Thyroid gland (tissue), 4 donors: ENCODE measurements at regions not wholly inside any gene's neighbourhood (a gene's known extent, or its start where the extent isn't known, plus 50 kb on each side); places are given as distances from the start of the nearest gene placed in this dataset.

ENCODE experiments used
- DNase-seq, 2 donors: peaks; one replicate each; pipeline ENCODE4 v3.0.0-alpha.2; 2019
- H3K27ac ChIP-seq, 3 donors: fragments of 200-600 bp; sonication (generic); 1 replicate in 2 of 3; 2 replicates in 1 of 3; pipeline ENCODE4 v1.5.1; 2016 to 2019; ENCODE audit warnings: mild to moderate bottlenecking in 1 of 3, moderate library complexity in 1 of 3
- H3K27me3 ChIP-seq: fragments of 200-600 bp; sonication (generic); one replicate; pipeline ENCODE4 v1.5.1; 2019
- H3K36me3 ChIP-seq, 2 donors: fragments of 200-600 bp; sonication (generic); one replicate each; pipeline ENCODE4 v1.5.1; 2016 to 2019
- H3K4me1 ChIP-seq, 2 donors: fragments of 200-600 bp; sonication (generic); one replicate each; pipeline ENCODE4 v1.5.1; 2017 to 2019
- H3K4me3 ChIP-seq, 3 donors: fragments of 200-600 bp; sonication (generic); replicated peaks in 1 of 3; 1 replicate in 2 of 3; 2 replicates in 1 of 3; pipeline ENCODE4 v1.5.1; 2016; ENCODE audit warnings: mild to moderate bottlenecking in 1 of 3
- H3K9me3 ChIP-seq: fragments of 200-600 bp; sonication (generic); one replicate; pipeline ENCODE4 v1.5.1; 2017
- POLR2A ChIP-seq, 2 donors: fragments of 450-650 bp; IDR thresholded peaks; one replicate each; pipeline ENCODE4 v1.6.1; 2017; ENCODE audit warnings: antibody characterized with exemption in 2 of 2, mild to moderate bottlenecking in 2 of 2, moderate library complexity in 1 of 2
- WGBS, 2 donors: methylation state at CpG; one replicate each; pipeline ENCODE4 v1.1.5; 2017; 5-methylcytosine and 5-hydroxymethylcytosine counted together
- intact Hi-C: fragments of 100-400 bp; cut with DNase I; formaldehyde crosslinking; loops from one replicate; pipeline ENCODE4 v1.15.1; 2023
- TF ChIP-seq, protein P1 (sequence below), 6 experiments: fragments of 200-600 bp in 3 of 6; fragments of 450-650 bp in 3 of 6; sonication (generic) in 3 of 6; IDR thresholded peaks; one replicate each; pipeline ENCODE4 v1.5.1; 2016 to 2019; ENCODE audit warnings: antibody characterized with exemption in 6 of 6, mild to moderate bottlenecking in 2 of 6, inconsistent platforms in 1 of 6, moderate library complexity in 1 of 6

DNA sequence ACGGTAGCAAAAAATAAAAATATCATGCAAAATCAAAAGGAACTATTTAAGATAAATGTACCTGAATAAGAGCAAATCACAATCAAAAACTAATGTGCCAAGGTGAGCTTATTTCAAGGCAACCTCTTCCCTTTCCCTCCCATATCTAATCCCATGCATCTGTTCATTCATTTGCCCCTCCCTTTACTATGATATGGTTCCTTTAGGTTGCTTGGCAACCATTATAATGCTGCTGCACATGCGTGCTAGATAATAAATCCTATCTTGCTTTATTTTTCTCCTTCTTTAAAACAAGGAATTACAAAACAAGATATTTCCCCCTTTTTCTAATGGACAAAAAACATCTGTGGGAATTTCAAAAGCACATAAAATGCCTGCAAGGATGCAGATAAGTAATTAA lies 318.2 kb upstream of the POU3F2 start:
- H3K27ac ChIP-seq: no peak overlapping the region
- no peak for DNase-seq
- H3K27me3 ChIP-seq: no peaks in the 10 kb centered on the region
- no peak overlapping the region for H3K4me3 ChIP-seq
- intact Hi-C loops: no loop called here
- H3K9me3 ChIP-seq: no peaks in the 10 kb centered on the region
- H3K36me3 ChIP-seq: no peaks in the 10 kb centered on the region
- H3K4me1 ChIP-seq: no peaks in the 10 kb centered on the region
- TF ChIP-seq, protein P1, sequence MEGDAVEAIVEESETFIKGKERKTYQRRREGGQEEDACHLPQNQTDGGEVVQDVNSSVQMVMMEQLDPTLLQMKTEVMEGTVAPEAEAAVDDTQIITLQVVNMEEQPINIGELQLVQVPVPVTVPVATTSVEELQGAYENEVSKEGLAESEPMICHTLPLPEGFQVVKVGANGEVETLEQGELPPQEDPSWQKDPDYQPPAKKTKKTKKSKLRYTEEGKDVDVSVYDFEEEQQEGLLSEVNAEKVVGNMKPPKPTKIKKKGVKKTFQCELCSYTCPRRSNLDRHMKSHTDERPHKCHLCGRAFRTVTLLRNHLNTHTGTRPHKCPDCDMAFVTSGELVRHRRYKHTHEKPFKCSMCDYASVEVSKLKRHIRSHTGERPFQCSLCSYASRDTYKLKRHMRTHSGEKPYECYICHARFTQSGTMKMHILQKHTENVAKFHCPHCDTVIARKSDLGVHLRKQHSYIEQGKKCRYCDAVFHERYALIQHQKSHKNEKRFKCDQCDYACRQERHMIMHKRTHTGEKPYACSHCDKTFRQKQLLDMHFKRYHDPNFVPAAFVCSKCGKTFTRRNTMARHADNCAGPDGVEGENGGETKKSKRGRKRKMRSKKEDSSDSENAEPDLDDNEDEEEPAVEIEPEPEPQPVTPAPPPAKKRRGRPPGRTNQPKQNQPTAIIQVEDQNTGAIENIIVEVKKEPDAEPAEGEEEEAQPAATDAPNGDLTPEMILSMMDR (IDR thresholded peaks at IDR 0.05): no peak
- no peak for TF ChIP-seq POLR2A (IDR thresholded peaks at IDR 0.05)
- 74% methylated on average over 2 of the region's 2 CpGs for WGBS, 2 donors

DNA sequence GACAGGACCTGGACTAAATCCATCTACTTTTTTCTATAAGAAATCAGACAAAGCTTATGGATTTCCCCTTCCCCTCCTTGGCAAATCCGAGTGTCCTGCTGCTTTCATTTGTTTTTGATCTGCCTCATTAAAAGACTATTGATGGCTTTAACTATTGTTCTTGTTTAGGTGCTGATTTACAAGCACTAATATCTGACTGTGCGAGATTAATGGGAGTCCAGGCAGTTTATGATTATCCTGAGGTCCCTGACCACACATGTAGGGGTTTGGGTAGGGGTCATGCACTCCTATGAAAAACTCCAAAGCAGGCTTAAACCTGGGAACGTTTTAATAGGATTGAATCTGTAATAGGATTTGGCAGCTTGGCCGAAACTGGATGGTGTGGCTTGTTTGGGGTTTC lies 317.5 kb upstream of the POU3F2 start:
- DNase-seq: no peak
- WGBS, 2 donors: 42 to 46% methylated on average over 4 of the region's 4 CpGs
- TF ChIP-seq POLR2A (IDR thresholded peaks at IDR 0.05): no peak
- TF ChIP-seq, protein P1 (IDR thresholded peaks at IDR 0.05): no peak
- H3K9me3 ChIP-seq: no peaks in the 10 kb centered on the region
- H3K36me3 ChIP-seq: no peaks in the 10 kb centered on the region
- no peak overlapping the region for H3K27ac ChIP-seq
- H3K4me1 ChIP-seq: no peaks in the 10 kb centered on the region
- no peak overlapping the region for H3K4me3 ChIP-seq
- intact Hi-C loops: no loop called here
- no peaks in the 10 kb centered on the region for H3K27me3 ChIP-seq

DNA sequence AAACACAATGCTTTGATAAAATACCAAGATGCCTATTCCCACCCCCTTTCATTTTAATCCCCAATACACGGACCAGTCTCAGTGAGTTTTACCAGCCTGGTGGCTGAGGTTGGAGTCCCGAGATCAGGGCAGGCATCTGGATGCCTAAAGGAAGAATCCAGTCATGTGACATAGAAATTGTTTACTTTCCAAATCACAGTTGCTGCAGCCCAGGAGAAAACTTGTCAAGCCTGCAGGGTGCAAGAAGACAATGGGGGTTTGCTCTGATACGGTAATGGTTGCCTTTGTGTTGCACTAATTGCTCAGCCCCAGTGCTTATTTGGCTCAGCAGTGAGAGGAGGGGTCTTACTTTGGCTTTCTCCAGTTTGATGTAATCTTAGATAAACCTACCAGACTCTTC lies 308.5 kb upstream of the POU3F2 start:
- Histone ChIP-seq H3K9me3 (no peaks in the 10 kb centered on the region), H3K27ac (no peak overlapping the region), H3K4me1 (no peaks in the 10 kb centered on the region), H3K4me3 (no peak overlapping the region), H3K36me3 (no peaks in the 10 kb centered on the region), H3K27me3 (no peaks in the 10 kb centered on the region)
- intact Hi-C loops: no loop called here
- DNase-seq: no peak
- whole genome bisulfite sequencing, 2 donors: 14 to 20% methylated on average over 3 of the region's 3 CpGs
- TF ChIP-seq, protein P1 (IDR thresholded peaks at IDR 0.05): no peak

DNA sequence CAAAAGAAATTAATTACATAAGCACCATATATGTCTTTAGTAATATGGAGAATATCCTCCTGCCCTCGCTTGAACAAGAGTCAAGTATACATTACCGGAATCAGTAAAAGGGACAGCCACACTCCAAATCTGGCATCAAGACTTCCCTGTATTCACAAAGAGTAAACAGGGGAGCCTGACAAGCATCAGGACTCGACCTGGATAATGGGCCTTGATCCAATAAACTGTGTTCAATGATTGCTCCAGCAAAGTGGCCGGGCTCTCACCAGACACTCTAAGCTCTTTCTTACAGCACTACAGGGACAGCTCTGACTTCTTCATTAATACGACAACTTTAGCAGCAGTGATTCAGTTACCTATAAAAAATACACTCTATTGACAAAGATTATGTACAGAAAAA lies 307.9 kb upstream of the POU3F2 start:
- Histone ChIP-seq H3K27ac (no peak overlapping the region), H3K36me3 (no peaks in the 10 kb centered on the region), H3K27me3 (no peaks in the 10 kb centered on the region), H3K4me1 (no peaks in the 10 kb centered on the region), H3K9me3 (no peaks in the 10 kb centered on the region), H3K4me3 (no peak overlapping the region)
- WGBS, 2 donors: 22 to 30% methylated on average over 5 of the region's 5 CpGs
- intact Hi-C loops: no loop called here
- DNase-seq: no peak
- TF ChIP-seq POLR2A (IDR thresholded peaks at IDR 0.05): no peak
- TF ChIP-seq, protein P1 (IDR thresholded peaks at IDR 0.05): no peak

DNA sequence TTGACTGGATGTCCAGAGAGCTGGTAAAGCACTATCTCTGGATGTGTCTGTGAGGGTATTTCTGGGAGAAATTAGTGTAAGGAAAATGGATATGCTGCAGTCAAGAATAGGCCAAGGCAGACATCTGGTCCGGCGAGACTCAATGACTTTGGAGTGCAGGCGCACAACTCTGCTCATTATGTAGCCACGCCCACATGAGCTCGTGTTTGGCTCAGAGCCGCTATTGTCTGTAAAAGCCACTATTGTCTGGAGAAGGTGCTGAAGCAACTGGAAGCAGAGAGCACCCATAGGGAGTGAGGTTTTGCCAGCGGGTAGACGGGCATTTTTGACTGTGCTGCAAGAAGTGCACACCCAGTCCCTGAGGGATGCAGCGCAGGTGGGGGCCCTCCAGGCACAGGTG lies 305.0 kb upstream of the POU3F2 start:
- no peaks in the 10 kb centered on the region for H3K9me3 ChIP-seq
- TF ChIP-seq, protein P1 (IDR thresholded peaks at IDR 0.05): no peak
- TF ChIP-seq POLR2A (IDR thresholded peaks at IDR 0.05): no peak
- no peaks in the 10 kb centered on the region for H3K27me3 ChIP-seq
- no peak for DNase-seq
- 89% methylated on average over 9 of the region's 9 CpGs for WGBS, 2 donors
- no peaks in the 10 kb centered on the region for H3K4me1 ChIP-seq
- H3K27ac ChIP-seq: no peak overlapping the region
- no peaks in the 10 kb centered on the region for H3K36me3 ChIP-seq
- intact Hi-C loops: no loop called here
- no peak overlapping the region for H3K4me3 ChIP-seq
